Fibroblast of gingiva (primary cell): ENCODE measurements at regions not wholly inside any gene's neighbourhood (a gene's known extent, or its start where the extent isn't known, plus 50 kb on each side); places are given as distances from the start of the nearest gene placed in this dataset.
"Not testable (repeated sequence)": the region's sequence is repeated elsewhere in the genome, so short reads cannot be mapped to it uniquely, and the experiment has no call there.

Experiments used
- DNase-seq: peaks from one replicate; pipeline ENCODE4 v3.0.0-alpha.2; 2011; ENCODE audit warnings: low read depth

GRCh38 chr3:23144051-23144450, 59.1 kb upstream of the UBE2E2 start:
- not testable (repeated sequence) for DNase-seq

- no peak for DNase-seq
These were observed 57.0 kb upstream of the UBE2E2 start for GRCh38 chr3:23146163-23146562.

- no peak for DNase-seq
These were observed 50.1 kb upstream of the UBE2E2 start for GRCh38 chr3:23152989-23153388.
